GM18508 (cell line): ENCODE measurements at regions not wholly inside any gene's neighbourhood (a gene's known extent, or its start where the extent isn't known, plus 50 kb on each side); places are given as distances from the start of the nearest gene placed in this dataset.
"Not testable (repeated sequence)": the region's sequence is repeated elsewhere in the genome, so short reads cannot be mapped to it uniquely, and the experiment has no call there.

Experiments
- ATAC-seq: cut with Tn5 transposase; IDR thresholded peaks from one replicate; pipeline ENCODE4 v1.9.1; 2021; ENCODE audit warnings: moderate number of reproducible peaks; ENCODE audit not compliant: insufficient read depth, unreplicated experiment

GRCh38 chr13:94825507-94825906 lies 113.2 kb upstream of the SOX21 start:
- no peak for ATAC-seq

GRCh38 chr13:94824601-94825000 lies 112.3 kb upstream of the SOX21 start:
- ATAC-seq: no peak

- ATAC-seq: no peak
These were observed 110.0 kb upstream of the SOX21 start for GRCh38 chr13:94822356-94822755.

GRCh38 chr13:94816256-94816655 lies 103.9 kb upstream of the SOX21 start:
- ATAC-seq: no peak

GRCh38 chr13:94813920-94814475 lies 101.7 kb upstream of the SOX21 start:
- ATAC-seq: peak; percentile 75

GRCh38 chr13:94811753-94812152 lies 99.4 kb upstream of the SOX21 start:
- no peak for ATAC-seq

- no peak for ATAC-seq
These were observed 88.1 kb upstream of the SOX21 start for GRCh38 chr13:94800423-94800822.

GRCh38 chr13:94799299-94799698 lies 87.0 kb upstream of the SOX21 start:
- no peak for ATAC-seq

- ATAC-seq: no peak
These were observed 86.4 kb upstream of the SOX21 start for GRCh38 chr13:94798738-94799137.

GRCh38 chr13:94795292-94795691 lies 82.9 kb upstream of the SOX21 start:
- ATAC-seq: no peak

- ATAC-seq: not testable (repeated sequence)
These were observed 73.9 kb upstream of the SOX21 start for GRCh38 chr13:94786246-94786645.

GRCh38 chr13:94784066-94784465 lies 71.7 kb upstream of the SOX21 start:
- ATAC-seq: no peak

- ATAC-seq: no peak
These were observed 71.1 kb upstream of the SOX21 start for GRCh38 chr13:94783489-94783888.

- ATAC-seq: no peak
These were observed 68.1 kb upstream of the SOX21 start for GRCh38 chr13:94780421-94780820.

- no peak for ATAC-seq
These were observed 66.6 kb upstream of the SOX21 start for GRCh38 chr13:94778986-94779385.

- no peak for ATAC-seq
These were observed 66.2 kb upstream of the SOX21 start for GRCh38 chr13:94778585-94778984.

GRCh38 chr13:94776956-94777355 lies 64.6 kb upstream of the SOX21 start:
- no peak for ATAC-seq

- ATAC-seq: no peak
These were observed 64.0 kb upstream of the SOX21 start for GRCh38 chr13:94776300-94776699.

- no peak for ATAC-seq
These were observed 53.5 kb upstream of the SOX21 start for GRCh38 chr13:94765814-94766213.

GRCh38 chr13:94764576-94765321 lies 52.4 kb upstream of the SOX21 start:
- no peak for ATAC-seq
